Activated CD8-positive, alpha-beta T cell treated with anti-CD3 and anti-CD28 coated beads for 36 hours (primary cell): ENCODE measurements at regions not wholly inside any gene's neighbourhood (a gene's known extent, or its start where the extent isn't known, plus 50 kb on each side); places are given as distances from the start of the nearest gene placed in this dataset.

Experiments used
- ATAC-seq: fragments of 200-7000 bp; cut with Tn5 transposase; one replicate; pipeline ENCODE4 v1.10.0; 2021; ENCODE audit warnings: mild to moderate bottlenecking, moderate library complexity
- CTCF ChIA-PET: fragments of 350-600 bp; sonication (Branson Sonifier 250); formaldehyde crosslinking; loops from one replicate; lab custom pipeline; 2021; ENCODE audit warnings: antibody characterized with exemption; lab: Charles Lee
- POLR2A ChIA-PET: fragments of 350-600 bp; sonication (Branson Sonifier 250); formaldehyde crosslinking; loops from one replicate; lab custom pipeline; 2021; ENCODE audit warnings: antibody characterized with exemption; lab: Charles Lee
- DNase-seq: peaks from one replicate; pipeline ENCODE4 v3.0.0-alpha.2; 2020
- H3K27ac Mint-ChIP-seq: one replicate; pipeline ENCODE4 v1.8.0; 2021; ENCODE audit warnings: mild to moderate bottlenecking, mixed read lengths
- H3K27me3 Mint-ChIP-seq: one replicate; pipeline ENCODE4 v1.8.0; 2021; ENCODE audit warnings: mixed read lengths
- H3K36me3 Mint-ChIP-seq: one replicate; pipeline ENCODE4 v1.8.0; 2021; ENCODE audit warnings: low read depth, mixed read lengths
- H3K4me1 Mint-ChIP-seq: one replicate; pipeline ENCODE4 v1.8.0; 2021; ENCODE audit warnings: low read depth, mixed read lengths
- H3K4me3 Mint-ChIP-seq: one replicate; pipeline ENCODE4 v1.8.0; 2021; ENCODE audit warnings: mild to moderate bottlenecking, moderate library complexity, mixed read lengths
- H3K9me3 Mint-ChIP-seq: one replicate; pipeline ENCODE4 v1.8.0; 2021; ENCODE audit warnings: mixed read lengths
- intact Hi-C: fragments of 100-400 bp; cut with micrococcal nuclease; formaldehyde crosslinking; loops from one replicate; pipeline ENCODE4 v1.10.0; 2022
- TF ChIP-seq, protein P1 (sequence below): fragments of 200-600 bp; IDR thresholded peaks from one replicate; pipeline ENCODE4 v1.8.0; 2022; ENCODE audit warnings: antibody characterized with exemption, mild to moderate bottlenecking

DNA sequence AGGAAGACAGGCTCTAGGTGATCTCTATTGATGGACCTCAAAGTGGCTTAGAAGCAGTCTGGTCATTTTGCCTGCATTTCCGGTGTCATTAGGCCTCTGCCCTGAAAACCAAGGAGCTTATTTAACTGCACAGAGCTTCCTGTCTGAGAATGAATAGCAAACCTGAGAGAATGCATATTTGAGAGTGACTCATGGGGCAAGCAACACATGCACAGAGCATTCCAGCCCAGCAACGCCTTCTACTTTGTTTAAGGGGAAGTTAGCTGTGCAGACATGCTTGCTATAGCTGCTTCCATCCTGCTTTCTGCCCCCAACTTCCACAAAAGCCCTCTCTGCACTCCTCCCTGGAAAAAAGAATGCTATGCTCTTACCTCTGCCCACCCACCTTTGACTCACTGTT, 232.8 kb downstream of the GRB14 start:
- POLR2A ChIA-PET, result no interaction called here
- Mint-ChIP-seq H3K9me3 (peaks cover 2% of the 10 kb centered on the region), H3K27ac (no peak overlapping the region), H3K4me3 (no peak overlapping the region), H3K27me3 (no peaks in the 10 kb centered on the region), H3K36me3 (no peaks in the 10 kb centered on the region), H3K4me1 (no peaks in the 10 kb centered on the region)
- CTCF ChIA-PET, result interaction anchor here (0.6 kb wide), 1 partner anchor 815 kb away, joined by 5 read pairs; the partner anchor contains the start of gene SCN3A
- TF ChIP-seq, protein P1, sequence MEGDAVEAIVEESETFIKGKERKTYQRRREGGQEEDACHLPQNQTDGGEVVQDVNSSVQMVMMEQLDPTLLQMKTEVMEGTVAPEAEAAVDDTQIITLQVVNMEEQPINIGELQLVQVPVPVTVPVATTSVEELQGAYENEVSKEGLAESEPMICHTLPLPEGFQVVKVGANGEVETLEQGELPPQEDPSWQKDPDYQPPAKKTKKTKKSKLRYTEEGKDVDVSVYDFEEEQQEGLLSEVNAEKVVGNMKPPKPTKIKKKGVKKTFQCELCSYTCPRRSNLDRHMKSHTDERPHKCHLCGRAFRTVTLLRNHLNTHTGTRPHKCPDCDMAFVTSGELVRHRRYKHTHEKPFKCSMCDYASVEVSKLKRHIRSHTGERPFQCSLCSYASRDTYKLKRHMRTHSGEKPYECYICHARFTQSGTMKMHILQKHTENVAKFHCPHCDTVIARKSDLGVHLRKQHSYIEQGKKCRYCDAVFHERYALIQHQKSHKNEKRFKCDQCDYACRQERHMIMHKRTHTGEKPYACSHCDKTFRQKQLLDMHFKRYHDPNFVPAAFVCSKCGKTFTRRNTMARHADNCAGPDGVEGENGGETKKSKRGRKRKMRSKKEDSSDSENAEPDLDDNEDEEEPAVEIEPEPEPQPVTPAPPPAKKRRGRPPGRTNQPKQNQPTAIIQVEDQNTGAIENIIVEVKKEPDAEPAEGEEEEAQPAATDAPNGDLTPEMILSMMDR, result no peak
- ATAC-seq, result no peak
- DNase-seq, result no peak
- intact Hi-C loops, result no loop called here

DNA sequence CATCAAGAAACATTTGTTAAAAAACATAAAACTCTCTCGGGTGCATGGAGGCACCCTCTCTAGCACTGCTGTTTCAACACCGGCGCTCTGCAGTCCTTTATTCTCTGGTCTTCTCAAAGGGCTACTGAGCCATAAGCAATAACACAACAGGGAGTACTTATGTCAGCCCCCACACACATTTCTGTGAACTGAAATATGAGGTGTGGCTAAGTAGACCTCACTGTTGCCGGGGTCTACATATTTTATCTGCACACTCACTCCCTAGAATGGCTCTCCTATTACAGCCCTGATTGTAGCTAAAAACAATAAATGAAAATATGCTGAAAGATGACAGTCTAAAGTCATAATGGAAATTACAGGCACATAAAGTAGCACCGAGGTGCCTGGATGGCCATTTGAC, 235.1 kb downstream of the GRB14 start:
- TF ChIP-seq, protein P1, result no peak
- Mint-ChIP-seq H3K9me3 (peaks cover 2% of the 10 kb centered on the region), H3K4me1 (no peaks in the 10 kb centered on the region), H3K27ac (no peak overlapping the region), H3K36me3 (no peaks in the 10 kb centered on the region), H3K27me3 (no peaks in the 10 kb centered on the region), H3K4me3 (no peak overlapping the region)
- ChIA-PET CTCF (no interaction called here), POLR2A (no interaction called here)
- no peak for ATAC-seq
- intact Hi-C loops, result no loop called here
- no peak for DNase-seq

DNA sequence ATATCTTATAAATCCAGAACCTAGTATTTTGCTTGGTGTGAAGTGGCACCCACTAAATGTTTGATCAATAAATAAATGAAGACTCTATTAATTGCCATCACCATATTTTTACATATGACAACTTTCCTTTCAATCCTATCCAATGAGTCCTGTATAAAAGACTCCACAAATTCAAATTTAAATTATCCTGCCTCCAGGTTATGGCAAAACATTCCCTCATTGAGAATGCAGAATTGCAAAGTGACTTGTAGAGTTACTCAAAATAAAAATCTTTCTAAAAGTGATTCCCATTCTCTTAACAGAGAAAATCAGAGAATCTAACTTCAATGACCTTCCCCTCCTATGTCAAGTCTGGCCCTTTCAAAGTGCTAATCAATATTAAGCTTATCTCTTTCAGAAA, 236.8 kb downstream of the GRB14 start:
- POLR2A ChIA-PET, result no interaction called here
- CTCF ChIA-PET, result no interaction called here
- intact Hi-C loops, result no loop called here
- H3K4me3 Mint-ChIP-seq, result no peak overlapping the region
- no peak for ATAC-seq
- TF ChIP-seq, protein P1, result no peak
- H3K4me1 Mint-ChIP-seq, result no peaks in the 10 kb centered on the region
- no peak for DNase-seq
- H3K27me3 Mint-ChIP-seq, result no peaks in the 10 kb centered on the region
- no peak overlapping the region for H3K27ac Mint-ChIP-seq
- H3K9me3 Mint-ChIP-seq, result peaks cover 2% of the 10 kb centered on the region
- no peaks in the 10 kb centered on the region for H3K36me3 Mint-ChIP-seq

DNA sequence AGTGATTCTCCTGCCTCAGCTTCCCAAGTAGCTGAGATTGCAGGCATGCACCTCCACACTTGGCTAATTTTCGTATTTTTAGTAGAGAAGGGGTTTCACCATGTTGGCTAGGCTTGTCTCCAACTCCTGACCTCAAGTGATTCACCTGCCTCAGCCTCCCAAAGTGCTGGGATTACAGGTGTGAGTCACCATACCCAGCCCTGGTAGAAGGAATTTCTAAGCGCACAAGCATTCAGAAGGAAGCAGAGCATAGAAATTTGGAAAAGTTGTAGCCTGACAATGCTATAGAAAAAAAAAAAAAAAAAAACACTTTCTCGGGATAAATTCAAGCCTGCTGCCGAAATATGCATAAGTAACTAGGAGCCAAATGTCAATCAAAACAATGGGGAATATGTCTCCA, 249.4 kb downstream of the GRB14 start:
- H3K4me3 Mint-ChIP-seq, result no peak overlapping the region

DNA sequence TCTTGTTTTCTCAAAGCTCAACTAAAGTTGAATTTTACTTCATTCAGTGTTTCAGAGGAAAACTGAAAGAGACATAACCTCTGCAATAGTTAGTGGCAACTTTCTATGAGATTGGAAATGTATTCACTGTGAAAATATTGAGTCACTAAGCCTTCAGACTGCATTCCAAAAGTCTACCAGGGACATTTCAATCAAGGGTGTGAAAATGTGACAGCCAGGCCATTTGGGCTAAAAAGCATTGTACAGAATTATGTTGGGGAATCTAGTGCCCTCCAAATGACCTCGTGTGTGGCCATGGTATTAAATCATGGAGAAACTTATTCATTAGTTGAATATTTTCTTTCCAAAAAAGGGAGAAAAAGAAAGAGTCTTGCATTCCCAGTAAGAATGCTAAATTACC, 251.9 kb downstream of the GRB14 start:
- TF ChIP-seq, protein P1, result no peak
- CTCF ChIA-PET, result no interaction called here
- Mint-ChIP-seq H3K27me3 (no peaks in the 10 kb centered on the region), H3K4me3 (no peak overlapping the region), H3K4me1 (no peaks in the 10 kb centered on the region), H3K9me3 (peaks cover 3% of the 10 kb centered on the region), H3K27ac (no peak overlapping the region), H3K36me3 (no peaks in the 10 kb centered on the region)
- POLR2A ChIA-PET, result no interaction called here
- ATAC-seq (no peak), DNase-seq (no peak)
- intact Hi-C loops, result no loop called here

More for the DNA sequence above, 249.4 kb downstream of the GRB14 start:
- TF ChIP-seq, protein P1, result no peak
- Mint-ChIP-seq H3K4me1 (no peaks in the 10 kb centered on the region), H3K27ac (no peak overlapping the region), H3K36me3 (no peaks in the 10 kb centered on the region), H3K9me3 (peaks cover 4% of the 10 kb centered on the region), H3K27me3 (no peaks in the 10 kb centered on the region)
- intact Hi-C loops, result no loop called here
- CTCF ChIA-PET, result no interaction called here
- DNase-seq (no peak), ATAC-seq (no peak)
- POLR2A ChIA-PET, result no interaction called here
